ENCODE measurements at regions not wholly inside any gene's neighbourhood (a gene's known extent, or its start where the extent isn't known, plus 50 kb on each side); places are given as distances from the start of the nearest gene placed in this dataset.

DNA sequence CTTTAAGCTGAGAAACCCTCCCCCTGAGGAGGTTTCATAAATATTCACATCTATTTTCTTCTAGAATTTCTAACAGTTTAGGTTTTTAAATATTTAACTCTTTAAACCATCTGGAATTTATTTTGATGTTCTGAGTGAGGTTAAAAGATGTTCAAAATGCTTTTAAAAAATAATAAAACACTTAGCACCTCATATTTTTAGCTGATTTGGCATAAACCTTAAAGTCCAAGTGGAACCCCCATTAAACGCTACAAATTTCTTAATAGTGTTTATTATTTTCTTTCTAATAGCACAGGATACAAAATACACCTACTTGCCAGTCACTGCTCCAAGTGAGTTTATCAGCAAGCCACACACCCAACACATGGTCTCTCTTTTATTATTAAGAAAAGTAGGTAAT is 277.2 kb downstream of the QDPR start:
- TF ChIP-seq, protein P1, sequence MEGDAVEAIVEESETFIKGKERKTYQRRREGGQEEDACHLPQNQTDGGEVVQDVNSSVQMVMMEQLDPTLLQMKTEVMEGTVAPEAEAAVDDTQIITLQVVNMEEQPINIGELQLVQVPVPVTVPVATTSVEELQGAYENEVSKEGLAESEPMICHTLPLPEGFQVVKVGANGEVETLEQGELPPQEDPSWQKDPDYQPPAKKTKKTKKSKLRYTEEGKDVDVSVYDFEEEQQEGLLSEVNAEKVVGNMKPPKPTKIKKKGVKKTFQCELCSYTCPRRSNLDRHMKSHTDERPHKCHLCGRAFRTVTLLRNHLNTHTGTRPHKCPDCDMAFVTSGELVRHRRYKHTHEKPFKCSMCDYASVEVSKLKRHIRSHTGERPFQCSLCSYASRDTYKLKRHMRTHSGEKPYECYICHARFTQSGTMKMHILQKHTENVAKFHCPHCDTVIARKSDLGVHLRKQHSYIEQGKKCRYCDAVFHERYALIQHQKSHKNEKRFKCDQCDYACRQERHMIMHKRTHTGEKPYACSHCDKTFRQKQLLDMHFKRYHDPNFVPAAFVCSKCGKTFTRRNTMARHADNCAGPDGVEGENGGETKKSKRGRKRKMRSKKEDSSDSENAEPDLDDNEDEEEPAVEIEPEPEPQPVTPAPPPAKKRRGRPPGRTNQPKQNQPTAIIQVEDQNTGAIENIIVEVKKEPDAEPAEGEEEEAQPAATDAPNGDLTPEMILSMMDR (IDR thresholded peaks at IDR 0.05): no peak
- TF ChIP-seq POLR2A (IDR thresholded peaks at IDR 0.05): no peak

Measured in body of pancreas (tissue), 4 donors.